ENCODE measurements at regions not wholly inside any gene's neighbourhood (a gene's known extent, or its start where the extent isn't known, plus 50 kb on each side); places are given as distances from the start of the nearest gene placed in this dataset.

DNA sequence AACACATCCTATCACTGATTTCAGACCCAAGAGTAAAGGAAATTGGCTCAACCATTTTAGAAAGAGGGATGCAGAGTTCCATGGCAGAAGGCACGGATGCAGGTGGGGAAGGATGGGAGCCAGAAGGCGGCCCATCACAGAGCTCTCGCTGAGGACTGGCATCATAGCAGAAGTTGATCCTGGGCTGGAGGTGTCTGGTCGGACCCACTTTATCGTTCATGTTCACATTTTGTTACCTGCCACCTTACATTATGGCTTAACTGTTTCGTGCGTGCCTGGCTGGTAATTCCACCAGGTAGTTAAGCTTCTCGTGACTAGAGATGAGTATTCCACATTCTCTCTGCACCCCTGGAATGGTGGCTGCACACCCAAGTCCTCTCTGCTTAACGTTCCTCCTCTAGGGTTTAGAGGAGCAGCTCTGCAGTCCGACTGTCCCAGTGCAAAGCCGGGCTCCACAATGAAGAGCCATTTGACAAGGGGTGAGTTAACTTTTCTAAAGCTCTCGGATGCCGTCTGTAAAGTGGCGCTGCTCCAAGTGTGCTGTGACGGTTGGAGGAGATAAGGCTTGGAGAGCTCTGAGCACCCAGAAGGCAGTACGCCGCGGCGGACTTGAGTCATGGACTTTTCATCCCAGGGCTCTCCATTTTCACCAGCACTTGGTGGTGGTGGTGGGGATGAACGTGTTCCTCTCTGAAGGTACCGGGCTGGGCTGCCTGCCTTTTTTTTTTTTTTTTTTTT is 157.1 kb upstream of the SHH start:
- no peak for TF ChIP-seq POLR2A (IDR thresholded peaks at IDR 0.05)
- TF ChIP-seq, protein P1, sequence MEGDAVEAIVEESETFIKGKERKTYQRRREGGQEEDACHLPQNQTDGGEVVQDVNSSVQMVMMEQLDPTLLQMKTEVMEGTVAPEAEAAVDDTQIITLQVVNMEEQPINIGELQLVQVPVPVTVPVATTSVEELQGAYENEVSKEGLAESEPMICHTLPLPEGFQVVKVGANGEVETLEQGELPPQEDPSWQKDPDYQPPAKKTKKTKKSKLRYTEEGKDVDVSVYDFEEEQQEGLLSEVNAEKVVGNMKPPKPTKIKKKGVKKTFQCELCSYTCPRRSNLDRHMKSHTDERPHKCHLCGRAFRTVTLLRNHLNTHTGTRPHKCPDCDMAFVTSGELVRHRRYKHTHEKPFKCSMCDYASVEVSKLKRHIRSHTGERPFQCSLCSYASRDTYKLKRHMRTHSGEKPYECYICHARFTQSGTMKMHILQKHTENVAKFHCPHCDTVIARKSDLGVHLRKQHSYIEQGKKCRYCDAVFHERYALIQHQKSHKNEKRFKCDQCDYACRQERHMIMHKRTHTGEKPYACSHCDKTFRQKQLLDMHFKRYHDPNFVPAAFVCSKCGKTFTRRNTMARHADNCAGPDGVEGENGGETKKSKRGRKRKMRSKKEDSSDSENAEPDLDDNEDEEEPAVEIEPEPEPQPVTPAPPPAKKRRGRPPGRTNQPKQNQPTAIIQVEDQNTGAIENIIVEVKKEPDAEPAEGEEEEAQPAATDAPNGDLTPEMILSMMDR (IDR thresholded peaks at IDR 0.05): no peak

Data from ovary (tissue), 3 donors.